HG02970 (cell line): ENCODE measurements at regions not wholly inside any gene's neighbourhood (a gene's known extent, or its start where the extent isn't known, plus 50 kb on each side); places are given as distances from the start of the nearest gene placed in this dataset.
"Not testable (repeated sequence)": the region's sequence is repeated elsewhere in the genome, so short reads cannot be mapped to it uniquely, and the experiment has no call there.

Experiments
- ATAC-seq: cut with Tn5 transposase; IDR thresholded peaks from one replicate; pipeline ENCODE4 v1.9.1; 2021; ENCODE audit warnings: mild to moderate bottlenecking, moderate library complexity, moderate number of reproducible peaks; ENCODE audit not compliant: unreplicated experiment, low FRiP score

DNA sequence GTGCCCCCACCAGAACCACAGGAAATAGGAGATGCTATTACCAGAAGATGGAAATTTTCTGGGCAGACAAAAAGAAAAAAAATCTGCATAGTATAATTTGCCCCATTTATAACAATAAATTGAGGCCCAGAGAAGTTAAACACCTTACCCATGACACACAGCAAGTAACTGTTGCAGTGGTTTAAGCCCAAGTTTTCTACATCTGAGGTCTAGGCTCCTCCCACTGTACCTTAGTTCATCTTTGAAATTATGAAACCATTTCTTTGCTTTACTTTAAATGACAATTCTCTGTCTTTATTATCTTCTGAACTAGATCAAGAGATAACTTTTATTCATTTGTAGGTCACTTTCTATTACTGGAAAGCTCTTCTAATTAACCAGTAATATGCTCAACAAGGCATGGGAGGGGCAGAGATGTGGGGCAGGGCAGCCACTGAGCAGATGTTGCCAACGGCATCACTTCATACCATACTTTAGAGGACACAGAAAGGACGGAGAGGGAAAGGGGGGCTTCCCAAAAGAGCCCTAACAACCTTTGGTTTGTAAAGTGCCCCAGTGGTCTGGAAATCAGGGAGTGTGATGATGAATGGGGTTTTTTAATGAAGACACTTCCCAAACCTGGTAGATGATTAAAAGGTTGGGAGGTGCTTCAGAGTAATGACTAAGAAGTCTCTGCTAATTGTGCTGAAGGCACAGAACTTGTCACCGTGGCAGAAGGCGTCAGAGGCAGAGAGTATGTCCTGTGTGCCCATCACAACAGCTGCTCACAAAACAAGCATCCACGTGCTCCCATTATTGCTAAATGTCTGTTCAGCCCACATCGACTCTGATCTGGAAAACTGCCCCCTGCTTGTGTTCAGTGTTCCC, 342.5 kb downstream of the SHQ1 start:
- no peak for ATAC-seq

DNA sequence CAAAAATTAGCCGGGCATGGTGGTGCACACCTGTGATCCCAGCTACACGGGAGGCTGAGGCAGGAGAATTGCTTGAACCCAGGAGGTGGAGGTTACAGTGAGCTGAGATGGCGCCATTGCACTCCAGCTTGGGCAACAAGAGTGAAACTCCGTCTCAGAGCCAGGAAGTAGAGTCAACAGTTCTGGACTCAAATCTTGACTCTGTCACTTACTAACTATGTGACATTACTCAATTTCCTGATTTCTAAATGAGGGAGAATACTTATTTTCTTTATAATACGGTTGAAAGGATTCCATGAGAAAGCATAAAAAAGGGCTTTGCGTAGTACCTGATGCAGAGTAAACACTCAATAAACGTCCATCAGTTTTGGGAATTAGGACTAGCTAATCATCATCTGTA, 350.7 kb downstream of the SHQ1 start:
- not testable (repeated sequence) for ATAC-seq

DNA sequence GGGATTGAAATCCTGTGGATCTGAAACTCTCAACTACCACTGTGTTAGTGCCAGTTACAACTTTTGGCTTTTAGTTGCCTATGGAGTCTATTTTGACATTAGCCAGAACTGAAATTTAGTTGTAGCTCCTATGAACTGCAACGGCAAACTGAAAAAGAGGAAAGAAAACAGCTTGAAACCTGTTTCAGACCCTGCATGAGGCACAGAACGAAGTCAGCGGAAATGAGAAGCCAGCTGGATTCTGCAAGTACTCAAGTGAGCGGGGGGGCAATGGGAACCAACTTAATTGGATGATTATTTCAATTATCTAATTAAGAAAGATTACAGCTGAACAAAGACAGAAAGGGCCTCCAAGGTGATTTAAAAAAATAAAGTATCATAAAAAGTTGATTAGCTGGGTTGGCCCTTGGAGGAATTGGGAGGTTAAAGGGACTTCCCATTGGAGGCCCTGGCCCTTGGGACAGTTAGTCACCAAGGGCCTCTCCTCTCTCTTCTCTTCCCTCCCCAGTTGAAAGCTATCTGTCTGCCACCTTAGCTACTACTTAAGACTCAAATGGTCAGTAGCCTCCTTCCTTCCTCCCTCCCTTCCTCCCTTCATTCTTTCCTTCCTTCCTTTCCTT, 352.1 kb downstream of the SHQ1 start:
- no peak for ATAC-seq

DNA sequence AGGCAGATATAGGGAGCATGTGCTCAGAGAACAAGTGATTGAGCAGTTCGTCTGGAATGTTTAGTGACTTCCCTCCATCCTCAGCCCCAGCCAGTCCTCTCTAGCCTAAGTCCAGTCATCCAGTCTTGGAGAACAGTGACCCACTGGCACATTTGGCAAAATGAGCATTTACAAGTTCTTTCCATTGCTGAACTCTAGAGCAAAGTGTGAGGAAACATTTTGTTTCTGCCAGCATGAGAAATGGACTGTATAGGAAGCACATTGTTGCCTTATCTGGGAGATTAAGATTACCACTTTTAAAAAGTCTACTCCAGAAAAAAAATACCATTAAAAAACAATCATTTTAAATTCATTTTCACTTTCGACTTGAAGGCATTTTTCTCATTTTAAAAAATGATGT, 353.6 kb downstream of the SHQ1 start:
- no peak for ATAC-seq

DNA sequence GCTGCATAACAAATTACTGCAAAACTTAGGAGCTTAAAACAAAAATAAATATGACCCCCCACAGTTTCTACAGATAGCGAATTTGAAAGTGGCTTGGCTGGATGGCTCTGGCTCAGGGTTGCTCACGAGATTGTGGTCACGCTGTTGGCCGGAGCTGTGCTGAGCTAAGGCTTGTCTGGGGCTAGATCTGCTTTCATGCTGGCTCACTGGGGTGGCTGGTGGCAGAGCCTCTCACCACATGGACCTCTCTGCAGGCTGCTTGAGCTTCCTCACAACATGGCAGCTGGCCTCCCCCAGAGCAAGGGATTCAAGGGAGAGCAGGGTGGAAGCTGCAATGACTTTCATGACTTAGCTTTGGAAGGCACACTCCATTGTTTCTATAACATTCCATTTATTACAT, 354.1 kb downstream of the SHQ1 start:
- ATAC-seq = no peak

DNA sequence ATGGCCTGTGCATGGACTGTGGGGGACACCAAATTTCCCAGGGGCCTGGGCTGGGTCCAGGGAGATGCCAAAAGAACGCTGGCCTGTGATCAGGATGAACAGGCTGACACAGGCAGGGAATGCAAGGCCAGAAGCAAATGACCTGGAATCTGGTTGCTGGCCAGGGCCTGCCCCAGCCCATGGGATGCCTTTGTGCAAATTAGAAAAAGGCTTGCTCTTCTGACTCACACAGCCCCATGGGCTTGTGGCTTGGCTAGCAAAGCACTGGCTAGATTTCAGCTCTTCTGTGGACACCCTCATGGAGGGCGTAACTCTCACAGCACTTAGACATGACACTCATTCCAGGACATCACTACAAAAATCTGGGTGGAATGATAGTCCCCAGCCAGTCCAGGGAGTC, 356.0 kb downstream of the SHQ1 start:
- no peak for ATAC-seq

DNA sequence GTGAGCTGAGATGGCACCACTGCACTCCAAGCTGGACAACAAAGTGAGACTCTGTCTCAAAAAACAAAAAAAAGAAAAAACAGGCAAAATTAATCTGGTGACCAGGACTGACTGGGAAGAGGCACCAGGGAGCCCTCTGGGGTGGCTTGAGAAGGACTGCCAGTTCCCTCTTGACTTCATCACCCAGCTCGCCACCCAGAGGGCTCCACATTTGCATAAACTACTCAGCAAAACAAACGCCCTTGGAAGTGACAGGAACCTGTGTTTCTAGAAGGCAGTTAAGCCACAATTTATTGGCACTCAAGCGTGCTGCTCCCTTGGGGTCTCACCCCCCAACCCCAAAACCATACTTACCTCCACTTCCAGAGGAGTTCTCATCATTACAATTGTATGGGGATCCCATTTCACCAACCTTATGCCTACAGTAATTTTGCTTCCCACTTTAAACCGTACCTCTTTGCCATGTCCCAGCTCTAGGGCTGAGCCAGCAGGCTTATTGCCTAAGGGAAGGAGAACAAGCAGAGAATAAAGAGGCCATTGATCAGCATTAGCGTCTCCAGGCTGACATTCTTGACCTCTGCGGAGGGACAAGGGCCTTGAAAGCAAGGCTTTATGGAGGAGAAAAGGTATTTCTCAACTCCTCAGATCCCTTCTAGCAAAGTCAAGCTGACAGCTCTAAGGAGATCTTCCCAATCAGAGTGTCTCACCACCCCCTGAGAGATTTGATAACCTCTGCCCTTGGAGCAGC, 357.4 kb downstream of the SHQ1 start:
- ATAC-seq = no peak

DNA sequence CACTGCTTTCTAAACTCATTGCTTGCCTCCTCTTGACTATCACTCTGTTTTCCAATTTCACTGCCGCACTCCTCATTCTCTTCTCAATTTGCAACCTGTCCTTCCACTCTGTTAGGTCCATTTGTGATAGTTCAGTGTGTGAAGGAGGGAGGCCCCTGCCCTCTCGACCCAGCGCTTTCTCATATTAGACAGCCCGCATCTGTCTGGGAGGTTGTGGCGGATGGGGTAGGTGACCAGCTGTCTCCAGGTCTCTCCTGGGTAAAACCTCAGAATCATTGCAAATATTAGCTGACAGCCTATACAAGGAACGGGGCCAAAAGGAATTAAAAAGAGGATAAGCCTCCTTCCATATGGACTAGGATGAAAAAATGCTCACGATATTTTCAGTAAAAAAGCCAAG, 358.3 kb downstream of the SHQ1 start:
- ATAC-seq = no peak

DNA sequence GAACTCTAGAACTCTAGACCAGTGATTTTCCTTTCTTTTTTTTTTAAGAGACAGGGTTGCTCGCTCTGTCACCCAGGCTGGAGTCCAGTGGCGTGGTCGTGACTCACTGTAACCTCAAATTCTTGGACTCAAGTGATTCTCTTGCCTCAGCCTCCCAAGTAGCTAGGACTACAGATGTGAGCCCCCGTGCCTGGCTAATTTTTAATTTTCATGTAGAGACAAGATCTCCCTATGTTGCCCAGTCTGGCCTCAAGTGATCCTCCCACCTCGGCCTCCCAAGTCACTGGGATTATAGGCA, 359.6 kb downstream of the SHQ1 start:
- ATAC-seq = no peak

DNA sequence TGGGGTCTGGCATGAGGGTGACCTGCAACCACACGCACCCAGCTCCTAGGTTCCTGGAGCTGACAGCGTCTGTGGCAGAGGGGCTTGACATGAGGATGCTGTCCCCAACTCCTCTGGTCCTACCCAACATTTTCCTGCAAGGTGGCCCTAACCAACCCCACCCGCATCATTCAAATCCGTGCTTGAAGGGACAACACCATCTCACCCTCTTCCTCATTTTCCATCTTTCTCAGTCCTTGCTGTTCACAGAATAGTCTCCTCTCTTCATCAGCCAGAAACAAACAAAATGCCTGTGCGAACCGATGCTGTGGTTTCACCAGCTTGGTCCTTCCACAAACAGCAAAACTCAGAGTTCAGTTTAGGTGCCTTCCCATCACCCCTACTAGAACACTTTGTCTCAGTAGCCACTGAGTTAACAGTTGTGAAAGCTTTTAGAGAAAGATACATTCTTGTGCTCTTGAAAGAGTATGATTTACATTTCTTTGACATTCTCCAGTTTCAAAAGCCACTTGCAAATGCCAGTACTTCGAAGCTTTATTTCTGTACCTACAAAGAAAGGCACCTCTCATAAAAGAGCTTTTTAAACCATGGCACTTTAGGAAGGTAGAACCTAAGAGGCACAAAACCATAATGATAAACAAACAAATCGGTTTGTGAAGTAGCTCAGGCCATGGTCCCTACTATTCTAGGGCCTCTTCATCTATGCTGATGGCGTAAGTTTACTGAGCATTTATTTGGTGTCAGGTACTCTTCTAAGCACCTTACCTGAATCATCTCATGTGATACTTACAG, 360.1 kb downstream of the SHQ1 start:
- no peak for ATAC-seq

DNA sequence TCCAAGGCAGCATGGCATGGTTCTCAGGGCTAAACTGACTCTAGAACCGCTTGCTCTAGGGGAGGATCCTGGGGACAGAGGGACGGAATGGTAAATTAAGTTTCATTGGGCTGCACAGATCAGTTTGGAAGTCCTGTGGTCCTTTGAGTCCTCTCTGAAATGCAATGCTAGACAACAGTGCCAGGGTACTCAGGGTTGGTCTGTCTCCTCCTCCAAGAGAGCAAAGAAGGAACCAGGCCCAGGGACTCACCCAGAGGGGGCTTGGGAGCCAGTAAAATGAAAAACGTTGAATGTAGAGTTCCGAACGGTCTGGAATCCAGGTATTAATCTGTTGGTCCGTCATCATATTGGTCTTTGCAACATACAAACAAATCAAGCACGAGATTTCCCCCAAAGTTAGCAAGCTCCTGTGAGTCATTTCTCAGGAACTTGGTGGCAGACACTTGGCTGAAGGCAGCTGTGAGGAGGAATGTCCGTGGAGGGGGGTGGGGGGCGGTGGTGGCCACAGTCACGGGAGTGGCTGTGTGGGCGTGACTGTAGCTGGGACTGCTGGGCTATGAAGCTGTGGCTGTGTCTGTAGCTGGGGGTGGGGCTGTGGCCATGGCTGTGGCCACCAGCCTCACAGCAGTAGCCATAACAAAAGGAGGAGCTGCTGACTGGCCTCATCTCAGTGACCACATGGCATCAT, 361.0 kb downstream of the SHQ1 start:
- ATAC-seq = no peak

DNA sequence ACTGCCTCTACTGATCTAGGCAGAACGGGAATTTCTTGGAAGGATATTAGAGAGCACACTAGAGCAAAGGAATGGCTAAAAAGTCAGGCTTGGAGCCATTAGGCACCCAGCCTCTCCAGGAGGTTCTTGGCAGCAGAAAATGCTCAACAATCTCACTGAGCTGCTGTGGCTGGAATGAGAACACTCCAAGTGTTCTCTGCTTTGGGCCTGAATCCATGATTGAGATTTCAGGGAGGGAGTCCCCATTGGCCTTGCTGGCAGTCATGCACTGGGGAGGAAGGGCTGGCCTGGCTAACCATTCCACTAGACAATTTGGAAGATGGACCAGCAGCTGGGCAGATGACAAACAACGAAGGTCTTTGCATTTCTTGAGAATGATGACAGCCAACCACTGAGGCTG, 362.6 kb downstream of the SHQ1 start:
- ATAC-seq = no peak

DNA sequence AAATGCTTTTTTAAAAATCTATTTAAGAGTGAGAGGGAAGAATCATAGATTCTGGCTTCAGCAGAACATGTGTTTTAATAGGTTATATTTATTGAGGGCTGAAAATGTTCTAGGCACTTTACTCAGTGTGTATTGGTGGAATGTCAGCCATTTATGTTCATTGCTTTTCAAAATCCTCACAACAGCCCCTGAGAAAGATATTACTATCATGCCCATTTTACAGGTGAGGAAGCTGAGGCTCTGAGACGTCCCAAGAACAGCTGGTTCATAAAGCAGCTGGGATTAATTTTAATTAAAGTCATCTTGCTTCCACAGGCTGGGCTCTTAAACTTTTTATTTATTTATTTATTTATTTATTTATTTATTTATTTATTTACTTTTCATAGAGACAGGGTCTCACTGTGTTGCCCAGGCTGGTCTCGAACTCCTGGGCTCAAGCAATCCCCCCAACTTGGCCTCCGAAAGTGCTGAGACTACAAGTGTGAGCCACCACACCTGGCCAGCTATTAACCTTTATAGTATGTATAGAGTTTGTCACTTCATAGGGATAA, 364.6 kb downstream of the SHQ1 start:
- ATAC-seq = no peak

DNA sequence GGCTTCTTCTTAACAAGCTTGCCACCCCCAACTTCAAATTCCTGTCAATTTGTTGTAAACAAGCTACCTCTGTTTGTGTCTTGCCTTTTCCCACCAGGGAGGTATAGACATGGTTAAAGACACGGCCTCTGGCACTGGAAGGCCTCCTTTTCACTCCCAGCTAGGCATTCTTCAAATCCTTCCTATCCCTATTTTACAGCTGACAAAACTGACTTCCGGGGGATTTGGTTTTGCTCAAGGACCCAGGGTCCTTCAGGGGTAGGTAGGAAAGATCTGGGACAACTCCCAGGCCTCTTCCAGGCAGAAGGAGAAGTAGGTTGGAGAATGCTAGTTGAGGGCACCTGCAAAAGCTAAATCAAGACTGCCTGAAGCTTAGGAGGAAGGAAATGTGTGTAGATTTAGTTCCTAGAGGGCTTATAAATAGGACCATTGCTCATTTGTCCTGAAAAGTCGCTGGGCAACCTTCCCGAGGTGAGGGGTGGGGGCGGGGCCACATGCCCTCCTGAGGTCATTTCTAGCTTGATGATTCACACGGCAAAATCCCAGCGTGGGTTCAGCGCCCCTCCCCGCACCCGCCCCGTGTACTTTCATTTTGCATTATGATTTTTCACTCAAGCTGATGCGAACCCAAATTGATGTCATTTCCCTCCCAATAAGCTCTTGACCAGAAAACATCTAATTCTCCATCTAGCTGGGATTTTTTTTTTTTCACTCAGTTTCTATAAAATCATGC, 365.5 kb downstream of the SHQ1 start:
- ATAC-seq = no peak

DNA sequence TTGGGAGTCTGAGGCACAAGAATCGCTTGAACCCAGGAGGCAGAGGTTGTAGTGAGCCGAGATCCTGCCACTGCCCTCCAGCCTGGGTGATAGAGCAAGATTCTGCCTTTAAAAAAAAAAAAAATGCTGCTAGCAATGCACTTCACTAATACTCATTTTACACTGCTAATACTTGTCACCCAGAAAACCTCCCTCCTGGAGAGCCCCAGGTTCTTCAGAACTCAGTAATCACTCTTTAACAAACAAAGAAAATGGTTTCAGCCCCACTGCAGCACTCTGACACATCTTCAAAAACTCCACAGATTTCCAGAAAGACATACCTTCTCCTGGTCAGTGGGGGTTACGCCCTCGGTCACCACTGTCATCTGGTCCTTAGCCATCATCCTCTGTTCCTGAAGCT, 366.7 kb downstream of the SHQ1 start:
- ATAC-seq = no peak

DNA sequence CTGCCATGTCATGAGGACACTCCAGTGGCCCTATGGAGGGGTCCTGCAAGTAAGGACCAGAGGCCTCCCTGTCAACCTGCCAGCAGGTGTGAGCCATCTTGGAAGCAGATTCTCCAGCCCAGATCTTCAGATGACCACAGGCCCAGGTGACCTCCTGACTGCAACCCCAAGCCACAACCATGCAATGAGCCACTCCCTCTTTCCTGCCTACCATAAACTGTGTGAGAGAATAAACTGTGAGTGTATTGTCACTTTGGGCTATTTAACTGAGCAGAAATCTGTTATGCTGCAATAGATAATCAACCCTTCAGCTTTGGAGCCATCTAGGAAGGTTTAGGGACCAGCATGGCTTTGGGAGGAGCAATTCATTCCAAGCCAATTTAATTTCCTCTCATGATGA, 367.9 kb downstream of the SHQ1 start:
- no peak for ATAC-seq

DNA sequence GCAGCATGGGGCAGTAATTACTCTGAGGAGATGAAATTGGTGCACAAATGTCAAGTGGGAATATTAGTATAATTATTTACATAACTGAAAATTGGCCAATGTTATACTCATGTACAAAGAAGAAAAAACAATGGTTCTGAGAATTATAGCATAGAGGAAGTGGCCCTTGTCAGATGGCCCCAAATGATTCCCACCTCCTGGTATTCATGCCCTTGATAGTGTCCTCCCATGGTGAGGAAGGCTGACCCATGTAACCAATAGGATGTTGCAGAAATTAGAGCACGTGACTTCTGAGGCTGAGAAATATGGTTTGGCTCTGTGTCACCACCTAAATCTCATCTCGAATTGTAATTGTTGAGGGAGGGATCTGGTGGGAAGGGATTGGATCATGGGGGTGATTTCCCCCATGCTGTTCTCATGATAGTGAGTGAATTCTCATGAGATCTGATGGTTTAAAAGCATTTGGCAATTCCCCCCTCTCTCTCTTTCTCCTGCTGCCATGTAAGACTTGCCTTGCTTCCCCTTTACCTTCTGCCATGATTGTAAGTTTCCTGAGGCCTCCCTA, 368.5 kb downstream of the SHQ1 start:
- no peak for ATAC-seq

DNA sequence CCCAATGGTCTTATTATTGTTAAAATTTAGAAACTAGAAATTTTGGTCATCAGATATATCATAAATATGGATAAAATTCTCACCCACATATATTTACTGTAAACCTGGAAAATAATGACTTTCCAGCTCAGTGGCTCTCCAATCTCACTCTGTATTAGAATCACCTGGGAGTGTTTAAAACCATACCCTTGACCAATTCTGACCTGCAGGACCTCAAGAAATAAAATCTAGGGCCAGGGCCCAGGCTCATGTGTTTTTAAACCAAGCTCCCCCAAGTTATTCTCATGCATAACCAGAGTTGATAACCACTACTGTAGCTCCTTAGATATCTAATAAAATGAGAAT, 372.1 kb downstream of the SHQ1 start:
- no peak for ATAC-seq
